ENCODE measurements at regions not wholly inside any gene's neighbourhood (a gene's known extent, or its start where the extent isn't known, plus 50 kb on each side); places are given as distances from the start of the nearest gene placed in this dataset.

DNA sequence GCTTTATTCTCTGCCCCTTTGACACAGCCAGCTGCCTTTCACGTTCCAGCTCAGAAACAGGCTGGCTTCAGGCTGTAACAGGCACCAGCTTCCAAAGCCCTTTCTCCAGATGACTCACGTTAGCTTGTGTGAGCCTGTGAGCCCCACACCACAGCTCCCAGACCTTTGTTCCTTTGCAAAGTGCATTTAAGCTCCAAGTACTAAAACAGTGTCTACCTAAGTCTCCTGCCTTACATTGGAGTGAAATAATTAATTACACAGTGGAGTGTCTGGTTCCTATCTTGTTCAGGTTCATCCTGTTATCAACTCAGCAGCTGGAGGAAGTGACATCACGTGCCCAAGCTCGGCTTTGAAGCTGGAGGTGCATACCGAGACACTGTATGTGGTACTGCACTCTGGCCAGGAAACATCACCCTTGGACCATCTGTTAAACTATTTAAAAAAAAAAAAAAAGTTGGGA is 475.8 kb downstream of the FOXO1 start:
- dilution Hi-C loops (cut with MboI; ENCODE audit: extremely low pct_ligation_motif_present, low sequenced_read_pairs): no loop called here
- Histone ChIP-seq H3K79me2 (ENCODE audit: control insufficient read depth, insufficient read depth, low read length) (no peaks in the 10 kb centered on the region), H3K9ac (ENCODE audit: control insufficient read depth, extremely low read depth, insufficient read depth, low read length) (peak overlapping the region; percentile 40), H3K36me3 (ENCODE audit: control insufficient read depth in 2 of 2, extremely low read depth in 1 of 2, insufficient read depth in 2 of 2, low read length in 2 of 2) (no peaks in the 10 kb centered on the region), H3K9me1 (ENCODE audit: control insufficient read depth, extremely low read depth, insufficient read depth, low read length) (no peaks in the 10 kb centered on the region), H4K20me1 (ENCODE audit: control insufficient read depth, extremely low read depth, insufficient read depth, low read length) (no peaks in the 10 kb centered on the region), H3K9me3 (ENCODE audit: control insufficient read depth, low read depth, low read length) (no peaks in the 10 kb centered on the region), H3K4me2 (ENCODE audit: control insufficient read depth, extremely low read depth, insufficient read depth, low read depth, low read length) (peak overlapping the region; percentile 74), H3K4me3 (ENCODE audit: control insufficient read depth in 2 of 3, extremely low read depth in 1 of 3, insufficient read depth in 2 of 3, low read depth in 1 of 3, low read length in 3 of 3) (peak overlapping the region in 2 of 3 experiments; percentile 4 to 17), H2AFZ (ENCODE audit: control insufficient read depth, low read length) (no peak overlapping the region), H3K4me1 (ENCODE audit: control insufficient read depth, extremely low read depth, insufficient read depth, low read length) (peaks cover 24% of the 10 kb centered on the region), H3K27ac (ENCODE audit: control insufficient read depth, insufficient read depth, low read length) (peak overlapping the region; percentile 37), H3K27me3 (ENCODE audit: control insufficient read depth, extremely low read depth, insufficient read depth, low read length) (no peaks in the 10 kb centered on the region)
- DNase-seq (ENCODE audit: low read depth, low spot score): peak; percentile 53
- FAIRE-seq: peak; percentile 99
- no peak for TF ChIP-seq EZH2 (IDR thresholded peaks at IDR 0.05; ENCODE audit: low read length)
- TF ChIP-seq, protein P1, sequence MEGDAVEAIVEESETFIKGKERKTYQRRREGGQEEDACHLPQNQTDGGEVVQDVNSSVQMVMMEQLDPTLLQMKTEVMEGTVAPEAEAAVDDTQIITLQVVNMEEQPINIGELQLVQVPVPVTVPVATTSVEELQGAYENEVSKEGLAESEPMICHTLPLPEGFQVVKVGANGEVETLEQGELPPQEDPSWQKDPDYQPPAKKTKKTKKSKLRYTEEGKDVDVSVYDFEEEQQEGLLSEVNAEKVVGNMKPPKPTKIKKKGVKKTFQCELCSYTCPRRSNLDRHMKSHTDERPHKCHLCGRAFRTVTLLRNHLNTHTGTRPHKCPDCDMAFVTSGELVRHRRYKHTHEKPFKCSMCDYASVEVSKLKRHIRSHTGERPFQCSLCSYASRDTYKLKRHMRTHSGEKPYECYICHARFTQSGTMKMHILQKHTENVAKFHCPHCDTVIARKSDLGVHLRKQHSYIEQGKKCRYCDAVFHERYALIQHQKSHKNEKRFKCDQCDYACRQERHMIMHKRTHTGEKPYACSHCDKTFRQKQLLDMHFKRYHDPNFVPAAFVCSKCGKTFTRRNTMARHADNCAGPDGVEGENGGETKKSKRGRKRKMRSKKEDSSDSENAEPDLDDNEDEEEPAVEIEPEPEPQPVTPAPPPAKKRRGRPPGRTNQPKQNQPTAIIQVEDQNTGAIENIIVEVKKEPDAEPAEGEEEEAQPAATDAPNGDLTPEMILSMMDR (optimal IDR thresholded peaks at IDR 0.05 in 1 of 3, IDR thresholded peaks at IDR 0.05 in 1 of 3, conservative IDR thresholded peaks at IDR 0.05 in 1 of 3; ENCODE audit: extremely low read depth in 1 of 3, insufficient read depth in 2 of 3, low read length in 3 of 3): no peak

DNA sequence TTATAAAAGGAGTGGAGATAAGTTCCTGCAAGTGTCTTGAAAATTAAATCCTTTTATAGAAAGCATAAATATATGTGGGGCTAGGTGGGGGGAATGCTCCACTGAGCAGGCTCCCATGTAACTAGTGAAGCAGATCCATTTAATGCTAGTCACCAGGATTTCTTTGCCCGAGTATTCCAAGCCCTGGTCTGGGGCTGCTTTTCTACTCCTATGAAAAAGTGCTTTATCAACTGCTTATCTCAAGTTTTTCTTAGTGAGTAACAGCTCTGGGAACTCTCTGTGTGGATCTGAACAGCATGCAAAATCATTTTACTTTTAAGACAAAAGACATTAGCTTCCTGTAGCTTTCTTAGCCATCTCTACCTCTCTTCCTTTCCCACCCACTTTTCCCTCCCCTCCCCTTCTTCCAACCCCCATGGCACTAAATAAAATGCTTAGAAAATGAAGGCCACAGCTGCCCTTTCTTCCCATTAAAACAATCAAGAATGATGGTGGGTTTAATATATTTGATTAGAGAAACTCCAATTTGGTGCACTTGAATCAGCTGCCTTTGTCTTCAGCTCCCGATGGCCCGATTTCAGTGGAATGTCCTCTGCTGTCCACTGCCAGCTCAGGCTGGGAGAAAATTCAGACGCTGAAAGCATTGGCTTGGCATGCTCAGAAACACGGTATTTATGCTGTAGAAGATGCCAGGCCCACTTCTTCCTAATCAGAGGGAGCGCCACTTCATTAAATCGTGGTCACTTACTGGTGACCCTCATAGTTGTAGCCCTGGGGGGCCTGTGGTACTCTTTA is 475.1 kb downstream of the FOXO1 start:
- H3K4me3 ChIP-seq (ENCODE audit: control insufficient read depth in 2 of 3, extremely low read depth in 1 of 3, insufficient read depth in 2 of 3, low read depth in 1 of 3, low read length in 3 of 3): peak overlapping the region in 1 of 3 experiments; percentile 4
- no peak for FAIRE-seq
- H3K27me3 ChIP-seq (ENCODE audit: control insufficient read depth, extremely low read depth, insufficient read depth, low read length): no peaks in the 10 kb centered on the region
- no peak overlapping the region for H2AFZ ChIP-seq (ENCODE audit: control insufficient read depth, low read length)
- H3K4me2 ChIP-seq (ENCODE audit: control insufficient read depth, extremely low read depth, insufficient read depth, low read depth, low read length): peak overlapping the region; percentile 74
- H3K36me3 ChIP-seq (ENCODE audit: control insufficient read depth in 2 of 2, extremely low read depth in 1 of 2, insufficient read depth in 2 of 2, low read length in 2 of 2): no peaks in the 10 kb centered on the region
- no peak for DNase-seq (ENCODE audit: low read depth, low spot score)
- no peaks in the 10 kb centered on the region for H3K9me1 ChIP-seq (ENCODE audit: control insufficient read depth, extremely low read depth, insufficient read depth, low read length)
- peaks cover 24% of the 10 kb centered on the region for H3K4me1 ChIP-seq (ENCODE audit: control insufficient read depth, extremely low read depth, insufficient read depth, low read length)
- TF ChIP-seq, protein P1 (optimal IDR thresholded peaks at IDR 0.05 in 1 of 3, IDR thresholded peaks at IDR 0.05 in 1 of 3, conservative IDR thresholded peaks at IDR 0.05 in 1 of 3; ENCODE audit: extremely low read depth in 1 of 3, insufficient read depth in 2 of 3, low read length in 3 of 3): no peak
- TF ChIP-seq EZH2 (IDR thresholded peaks at IDR 0.05; ENCODE audit: low read length): no peak
- dilution Hi-C loops (cut with MboI; ENCODE audit: extremely low pct_ligation_motif_present, low sequenced_read_pairs): no loop called here
- no peaks in the 10 kb centered on the region for H3K79me2 ChIP-seq (ENCODE audit: control insufficient read depth, insufficient read depth, low read length)
- peak overlapping the region; percentile 37 for H3K27ac ChIP-seq (ENCODE audit: control insufficient read depth, insufficient read depth, low read length)
- peak overlapping the region; percentile 38 for H3K9ac ChIP-seq (ENCODE audit: control insufficient read depth, extremely low read depth, insufficient read depth, low read length)
- no peaks in the 10 kb centered on the region for H3K9me3 ChIP-seq (ENCODE audit: control insufficient read depth, low read depth, low read length)
- no peaks in the 10 kb centered on the region for H4K20me1 ChIP-seq (ENCODE audit: control insufficient read depth, extremely low read depth, insufficient read depth, low read length)

Data from keratinocyte (primary cell).